ENCODE measurements at regions not wholly inside any gene's neighbourhood (a gene's known extent, or its start where the extent isn't known, plus 50 kb on each side); places are given as distances from the start of the nearest gene placed in this dataset.

GRCh38 chr10:78182841-78183240 is 149.2 kb downstream of the RPS24 start:
- H3K27me3 ChIP-seq: peaks cover 6% of the 10 kb centered on the region
- H3K36me3 ChIP-seq: no peaks in the 10 kb centered on the region
- no peaks in the 10 kb centered on the region for H3K9me3 ChIP-seq (ENCODE audit: low read depth)
- no peak for TF ChIP-seq CTCF (IDR thresholded peaks at IDR 0.05; ENCODE audit: low read depth, low read length)
- H3K4me1 ChIP-seq (ENCODE audit: low read depth): peaks cover 6% of the 10 kb centered on the region
- no peak for DNase-seq (ENCODE audit: low read depth in 1 of 2, low spot score in 1 of 2)
- H3K27ac ChIP-seq: no peak overlapping the region
- no peak overlapping the region for H3K4me3 ChIP-seq

- TF ChIP-seq CTCF (IDR thresholded peaks at IDR 0.05; ENCODE audit: low read depth, low read length): no peak
- no peaks in the 10 kb centered on the region for H3K4me1 ChIP-seq (ENCODE audit: low read depth)
- no peaks in the 10 kb centered on the region for H3K36me3 ChIP-seq
- H3K27me3 ChIP-seq: peaks cover 2% of the 10 kb centered on the region
- H3K9me3 ChIP-seq (ENCODE audit: low read depth): no peaks in the 10 kb centered on the region
- no peak overlapping the region for H3K27ac ChIP-seq
- H3K4me3 ChIP-seq: no peak overlapping the region
- peak in 1 of 2 donors; percentile 38 for DNase-seq (ENCODE audit: low read depth in 1 of 2, low spot score in 1 of 2)
Measured at GRCh38 chr10:78184851-78185692, 151.4 kb downstream of the RPS24 start.

GRCh38 chr10:78185693-78186055 is 152.0 kb downstream of the RPS24 start:
- Histone ChIP-seq H3K36me3 (no peaks in the 10 kb centered on the region), H3K4me3 (no peak overlapping the region), H3K27me3 (no peaks in the 10 kb centered on the region), H3K4me1 (ENCODE audit: low read depth) (no peaks in the 10 kb centered on the region), H3K27ac (no peak overlapping the region), H3K9me3 (ENCODE audit: low read depth) (no peaks in the 10 kb centered on the region)
- no peak for DNase-seq (ENCODE audit: low read depth in 1 of 2, low spot score in 1 of 2)
- TF ChIP-seq CTCF (IDR thresholded peaks at IDR 0.05; ENCODE audit: low read depth, low read length): no peak

- Histone ChIP-seq H3K27ac (no peak overlapping the region), H3K4me1 (ENCODE audit: low read depth) (no peaks in the 10 kb centered on the region), H3K36me3 (no peaks in the 10 kb centered on the region), H3K4me3 (no peak overlapping the region), H3K27me3 (no peaks in the 10 kb centered on the region), H3K9me3 (ENCODE audit: low read depth) (no peaks in the 10 kb centered on the region)
- no peak for TF ChIP-seq CTCF (IDR thresholded peaks at IDR 0.05; ENCODE audit: low read depth, low read length)
- no peak for DNase-seq (ENCODE audit: low read depth in 1 of 2, low spot score in 1 of 2)
Measured at GRCh38 chr10:78186572-78186971, 152.9 kb downstream of the RPS24 start.

GRCh38 chr10:78187371-78187770 is 153.7 kb downstream of the RPS24 start:
- Histone ChIP-seq H3K27ac (no peak overlapping the region), H3K4me1 (ENCODE audit: low read depth) (no peaks in the 10 kb centered on the region), H3K9me3 (ENCODE audit: low read depth) (no peaks in the 10 kb centered on the region), H3K27me3 (no peaks in the 10 kb centered on the region), H3K36me3 (no peaks in the 10 kb centered on the region), H3K4me3 (no peak overlapping the region)
- DNase-seq (ENCODE audit: low read depth in 1 of 2, low spot score in 1 of 2): no peak
- no peak for TF ChIP-seq CTCF (IDR thresholded peaks at IDR 0.05; ENCODE audit: low read depth, low read length)

Data from cardiac muscle cell (in vitro differentiated cells and primary cell).